ENCODE measurements at regions not wholly inside any gene's neighbourhood (a gene's known extent, or its start where the extent isn't known, plus 50 kb on each side); places are given as distances from the start of the nearest gene placed in this dataset.

GRCh38 chr7:20026762-20027161 is 190.4 kb downstream of the MACC1 start:
- POLR2A ChIA-PET (ENCODE audit: unreplicated experiment), result no interaction called here

GRCh38 chr7:20021831-20022230 is 195.4 kb downstream of the MACC1 start:
- Histone ChIP-seq H3K36me3 (ENCODE audit: low read depth) (no peaks in the 10 kb centered on the region), H4K20me1 (ENCODE audit: insufficient read depth) (no peaks in the 10 kb centered on the region), H3K9me3 (ENCODE audit: insufficient read depth, low read depth) (no peaks in the 10 kb centered on the region; the same call in 1 of the 2 replicates), H3K4me2 (no peak overlapping the region), H3K4me1 (replicated peaks; ENCODE audit: insufficient read depth) (no peaks in the 10 kb centered on the region), H3K79me2 (ENCODE audit: low read depth) (no peaks in the 10 kb centered on the region), H3K27me3 (ENCODE audit: insufficient read depth, low read depth) (no peaks in the 10 kb centered on the region), H3K9me2 (ENCODE audit: insufficient read depth) (no peaks in the 10 kb centered on the region; the same call in 1 of the 2 replicates), H2AFZ (no peak overlapping the region), H3K4me3 (no peak overlapping the region), H3F3A (ENCODE audit: insufficient read depth, low read depth) (no peaks in the 10 kb centered on the region), H3K27ac (no peak overlapping the region)
- TF ChIP-seq, protein P1, sequence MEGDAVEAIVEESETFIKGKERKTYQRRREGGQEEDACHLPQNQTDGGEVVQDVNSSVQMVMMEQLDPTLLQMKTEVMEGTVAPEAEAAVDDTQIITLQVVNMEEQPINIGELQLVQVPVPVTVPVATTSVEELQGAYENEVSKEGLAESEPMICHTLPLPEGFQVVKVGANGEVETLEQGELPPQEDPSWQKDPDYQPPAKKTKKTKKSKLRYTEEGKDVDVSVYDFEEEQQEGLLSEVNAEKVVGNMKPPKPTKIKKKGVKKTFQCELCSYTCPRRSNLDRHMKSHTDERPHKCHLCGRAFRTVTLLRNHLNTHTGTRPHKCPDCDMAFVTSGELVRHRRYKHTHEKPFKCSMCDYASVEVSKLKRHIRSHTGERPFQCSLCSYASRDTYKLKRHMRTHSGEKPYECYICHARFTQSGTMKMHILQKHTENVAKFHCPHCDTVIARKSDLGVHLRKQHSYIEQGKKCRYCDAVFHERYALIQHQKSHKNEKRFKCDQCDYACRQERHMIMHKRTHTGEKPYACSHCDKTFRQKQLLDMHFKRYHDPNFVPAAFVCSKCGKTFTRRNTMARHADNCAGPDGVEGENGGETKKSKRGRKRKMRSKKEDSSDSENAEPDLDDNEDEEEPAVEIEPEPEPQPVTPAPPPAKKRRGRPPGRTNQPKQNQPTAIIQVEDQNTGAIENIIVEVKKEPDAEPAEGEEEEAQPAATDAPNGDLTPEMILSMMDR (conservative IDR thresholded peaks at IDR 0.05), result no peak
- no peak for TF ChIP-seq EZH2 (IDR thresholded peaks at IDR 0.05; ENCODE audit: low read depth)
- intact Hi-C loops (cut with micrococcal nuclease; ENCODE audit: unreplicated experiment), result no loop called here
- DNase-seq, result peak in 1 of 2 experiments; percentile 33
- ChIA-PET CTCF (no interaction called here), POLR2A (ENCODE audit: unreplicated experiment) (interaction anchor here (0.7 kb wide), 1 partner anchor 51 kb away, joined by 5 read pairs; no protein-coding TSS in a partner anchor)
- no TSS peak for BruUV-seq (replicated peaks)

More at GRCh38 chr7:20026762-20027161, 190.4 kb downstream of the MACC1 start:
- CTCF ChIA-PET, result no interaction called here
- intact Hi-C loops (cut with micrococcal nuclease; ENCODE audit: unreplicated experiment), result no loop called here
- Histone ChIP-seq H3K27me3 (ENCODE audit: insufficient read depth, low read depth) (no peaks in the 10 kb centered on the region), H3K9me2 (ENCODE audit: insufficient read depth) (peaks cover 7% of the 10 kb centered on the region; the same call in 1 of the 2 replicates), H3K9me3 (ENCODE audit: insufficient read depth, low read depth) (no peaks in the 10 kb centered on the region; the same call in 1 of the 2 replicates), H3K36me3 (ENCODE audit: low read depth) (no peaks in the 10 kb centered on the region), H3K4me3 (no peak overlapping the region), H2AFZ (no peak overlapping the region), H4K20me1 (ENCODE audit: insufficient read depth) (no peaks in the 10 kb centered on the region), H3K79me2 (ENCODE audit: low read depth) (no peaks in the 10 kb centered on the region), H3K27ac (no peak overlapping the region), H3K4me2 (no peak overlapping the region), H3F3A (ENCODE audit: insufficient read depth, low read depth) (no peaks in the 10 kb centered on the region), H3K4me1 (replicated peaks; ENCODE audit: insufficient read depth) (peaks cover 13% of the 10 kb centered on the region)
- BruUV-seq (replicated peaks), result no TSS peak
- peak in 1 of 2 experiments; percentile 21 for DNase-seq
- TF ChIP-seq, protein P1 (conservative IDR thresholded peaks at IDR 0.05), result no peak
- TF ChIP-seq EZH2 (IDR thresholded peaks at IDR 0.05; ENCODE audit: low read depth), result no peak

DNA sequence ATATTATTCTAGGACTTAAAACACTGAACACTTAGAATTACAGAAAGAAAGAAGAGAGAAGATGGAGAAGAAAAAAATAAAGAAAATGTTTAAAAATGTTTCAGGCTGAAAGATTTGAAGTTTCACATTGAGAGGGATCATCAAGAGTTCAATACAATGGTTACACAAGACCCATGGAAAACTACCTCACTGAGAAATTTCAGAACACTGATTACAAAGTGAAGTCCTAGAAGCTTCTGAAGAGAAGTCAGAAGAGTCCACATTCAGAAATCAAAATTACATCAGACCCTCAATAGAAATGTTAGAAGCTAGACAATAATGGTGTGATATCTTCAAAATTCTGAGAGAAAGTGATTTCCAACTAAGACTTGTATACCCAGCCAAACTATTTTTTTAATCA is 196.1 kb downstream of the MACC1 start:
- CTCF ChIA-PET, result no interaction called here
- no peak for DNase-seq
- POLR2A ChIA-PET (ENCODE audit: unreplicated experiment), result no interaction called here
- Histone ChIP-seq H3K9me2 (ENCODE audit: insufficient read depth) (no peaks in the 10 kb centered on the region; the same call in 1 of the 2 replicates), H3K36me3 (ENCODE audit: low read depth) (no peaks in the 10 kb centered on the region), H2AFZ (no peak overlapping the region), H3K79me2 (ENCODE audit: low read depth) (no peaks in the 10 kb centered on the region), H3K27ac (no peak overlapping the region), H3K4me2 (no peak overlapping the region), H3K27me3 (ENCODE audit: insufficient read depth, low read depth) (no peaks in the 10 kb centered on the region), H3K9me3 (ENCODE audit: insufficient read depth, low read depth) (no peaks in the 10 kb centered on the region; the same call in 1 of the 2 replicates), H3F3A (ENCODE audit: insufficient read depth, low read depth) (no peaks in the 10 kb centered on the region), H3K4me1 (replicated peaks; ENCODE audit: insufficient read depth) (no peaks in the 10 kb centered on the region), H4K20me1 (ENCODE audit: insufficient read depth) (no peaks in the 10 kb centered on the region), H3K4me3 (no peak overlapping the region)
- TF ChIP-seq EZH2 (IDR thresholded peaks at IDR 0.05; ENCODE audit: low read depth), result no peak
- TF ChIP-seq, protein P1 (conservative IDR thresholded peaks at IDR 0.05), result no peak
- no TSS peak for BruUV-seq (replicated peaks)
- intact Hi-C loops (cut with micrococcal nuclease; ENCODE audit: unreplicated experiment), result no loop called here
